ENCODE measurements at regions not wholly inside any gene's neighbourhood (a gene's known extent, or its start where the extent isn't known, plus 50 kb on each side); places are given as distances from the start of the nearest gene placed in this dataset.

GRCh38 chr18:70417847-70418246 lies 129.0 kb downstream of the SOCS6 start:
- TF ChIP-seq SOX13 (IDR thresholded peaks at IDR 0.05), result no peak
- no peak for TF ChIP-seq SOX13 (CRISPR knock-in tag; conservative IDR thresholded peaks at IDR 0.05 in 1 of 2, IDR thresholded peaks at IDR 0.05 in 1 of 2)
- no peak for TF ChIP-seq ZNF326 (CRISPR knock-in tag; IDR thresholded peaks at IDR 0.05; ENCODE audit: borderline replicate concordance)
- TF ChIP-seq, protein P1, sequence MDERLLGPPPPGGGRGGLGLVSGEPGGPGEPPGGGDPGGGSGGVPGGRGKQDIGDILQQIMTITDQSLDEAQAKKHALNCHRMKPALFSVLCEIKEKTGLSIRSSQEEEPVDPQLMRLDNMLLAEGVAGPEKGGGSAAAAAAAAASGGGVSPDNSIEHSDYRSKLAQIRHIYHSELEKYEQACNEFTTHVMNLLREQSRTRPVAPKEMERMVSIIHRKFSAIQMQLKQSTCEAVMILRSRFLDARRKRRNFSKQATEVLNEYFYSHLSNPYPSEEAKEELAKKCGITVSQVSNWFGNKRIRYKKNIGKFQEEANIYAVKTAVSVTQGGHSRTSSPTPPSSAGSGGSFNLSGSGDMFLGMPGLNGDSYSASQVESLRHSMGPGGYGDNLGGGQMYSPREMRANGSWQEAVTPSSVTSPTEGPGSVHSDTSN (CRISPR knock-in tag; IDR thresholded peaks at IDR 0.05), result no peak
- TF ChIP-seq ZNF350 (CRISPR knock-in tag; IDR thresholded peaks at IDR 0.05; ENCODE audit: borderline replicate concordance, low read depth), result no peak
- no peak for TF ChIP-seq DPF2 (CRISPR knock-in tag; IDR thresholded peaks at IDR 0.05; ENCODE audit: borderline replicate concordance, low read depth)
- TF ChIP-seq ZNF296 (CRISPR knock-in tag; conservative IDR thresholded peaks at IDR 0.05), result no peak
- TF ChIP-seq ASH2L (IDR thresholded peaks at IDR 0.05; ENCODE audit: insufficient read length, low read depth, low read length), result no peak
- TF ChIP-seq ZNF781 (CRISPR knock-in tag; IDR thresholded peaks at IDR 0.05; ENCODE audit: borderline replicate concordance, not compliant biosample characterization), result no peak
- no peak for TF ChIP-seq RXRB (CRISPR knock-in tag; IDR thresholded peaks at IDR 0.05; ENCODE audit: borderline replicate concordance)
- no peaks in the 10 kb centered on the region for H4K20me1 ChIP-seq (ENCODE audit: insufficient read depth, low read length)
- in situ Hi-C loops (cut with HindIII; ENCODE audit: extremely low pct_ligation_motif_present, low pct_unique_long_range_greater_than_20kb), result no loop called here
- no peak overlapping the region for H3K27ac ChIP-seq (ENCODE audit: extremely low read length, insufficient read depth, low read length)
- ATAC-seq, result no peak
- H3K4me1 ChIP-seq (ENCODE audit: insufficient read depth, low read length), result peaks cover 69% of the 10 kb centered on the region
- POLR2A ChIA-PET, result no interaction called here
- no peaks in the 10 kb centered on the region for H3K9me3 ChIP-seq (ENCODE audit: low read length)
- DNase-seq (ENCODE audit: low spot score), result no peak
- FAIRE-seq, result no peak
- CTCF ChIA-PET (ENCODE audit: low intra/inter-chr PET ratio, low total read pairs), result no interaction called here
- H3K9ac ChIP-seq (ENCODE audit: insufficient read depth, low read depth, low read length), result no peak overlapping the region
- BruUV-seq (replicated peaks), result no TSS peak
- H3K36me3 ChIP-seq (replicated peaks in 1 of 2; ENCODE audit: control insufficient read depth in 1 of 2, insufficient read depth in 2 of 2, low read length in 2 of 2), result no peaks in the 10 kb centered on the region
- no peak overlapping the region for H2AFZ ChIP-seq (ENCODE audit: low read length)
- H3K4me2 ChIP-seq (ENCODE audit: low read depth, low read length), result no peak overlapping the region
- no peaks in the 10 kb centered on the region for H3K27me3 ChIP-seq (ENCODE audit: control insufficient read depth in 1 of 2, insufficient read depth in 2 of 2, low read length in 2 of 2)
- H3K79me2 ChIP-seq (ENCODE audit: insufficient read depth, low read length), result no peaks in the 10 kb centered on the region
- H3K4me3 ChIP-seq (replicated peaks in 1 of 3; ENCODE audit: insufficient read depth in 1 of 3, low read depth in 2 of 3, low read length in 3 of 3), result no peak overlapping the region
- 77% methylated on average over 5 of the region's 5 CpGs for WGBS (ENCODE audit: low lambda C conversion rate)
- intact Hi-C loops (cut with micrococcal nuclease; ENCODE audit: unreplicated experiment), result loop anchor here (5.0 kb wide), 1 partner anchor 36 kb away; no protein-coding TSS in a partner anchor

Data from HepG2 (cell line).